HG03139 (cell line): ENCODE measurements at regions not wholly inside any gene's neighbourhood (a gene's known extent, or its start where the extent isn't known, plus 50 kb on each side); places are given as distances from the start of the nearest gene placed in this dataset.
A peak's percentile ranks its signal among the peaks of the same experiment; 100 is the strongest.
"Not testable (repeated sequence)": the region's sequence is repeated elsewhere in the genome, so short reads cannot be mapped to it uniquely, and the experiment has no call there.

ENCODE experiments used
- ATAC-seq: cut with Tn5 transposase; IDR thresholded peaks from one replicate; pipeline ENCODE4 v1.9.1; 2021; ENCODE audit not compliant: unreplicated experiment

GRCh38 chr4:117135634-117136354 lies 50.4 kb upstream of the TRAM1L1 start:
- ATAC-seq: no peak

- no peak for ATAC-seq
These were observed 51.8 kb upstream of the TRAM1L1 start for GRCh38 chr4:117137145-117137544.

- not testable (repeated sequence) for ATAC-seq
These were observed 53.4 kb upstream of the TRAM1L1 start for GRCh38 chr4:117138732-117139131.

GRCh38 chr4:117154251-117154650 lies 68.9 kb upstream of the TRAM1L1 start:
- ATAC-seq: no peak

GRCh38 chr4:117156806-117157205 lies 71.4 kb upstream of the TRAM1L1 start:
- ATAC-seq: no peak

- ATAC-seq: no peak
These were observed 72.0 kb upstream of the TRAM1L1 start for GRCh38 chr4:117157360-117157759.

- no peak for ATAC-seq
These were observed 77.6 kb upstream of the TRAM1L1 start for GRCh38 chr4:117162976-117163375.

GRCh38 chr4:117164338-117164737 lies 79.0 kb upstream of the TRAM1L1 start:
- no peak for ATAC-seq

GRCh38 chr4:117175369-117175768 lies 90.0 kb upstream of the TRAM1L1 start:
- ATAC-seq: not testable (repeated sequence)

- ATAC-seq: no peak
These were observed 117.9 kb upstream of the TRAM1L1 start for GRCh38 chr4:117203231-117203630.

- no peak for ATAC-seq
These were observed 125.2 kb upstream of the TRAM1L1 start for GRCh38 chr4:117210551-117210950.

- ATAC-seq: no peak
These were observed 138.9 kb upstream of the TRAM1L1 start for GRCh38 chr4:117224256-117224655.

GRCh38 chr4:117225471-117225870 lies 140.1 kb upstream of the TRAM1L1 start:
- no peak for ATAC-seq

- no peak for ATAC-seq
These were observed 142.5 kb upstream of the TRAM1L1 start for GRCh38 chr4:117227925-117228324.

GRCh38 chr4:117239434-117239833 lies 154.1 kb upstream of the TRAM1L1 start:
- ATAC-seq: no peak

GRCh38 chr4:117249333-117249732 lies 164.0 kb upstream of the TRAM1L1 start:
- ATAC-seq: peak; percentile 79

GRCh38 chr4:117264072-117264471 lies 178.7 kb upstream of the TRAM1L1 start:
- ATAC-seq: no peak

- no peak for ATAC-seq
These were observed 181.9 kb upstream of the TRAM1L1 start for GRCh38 chr4:117267317-117267716.

GRCh38 chr4:117284736-117285135 lies 199.4 kb upstream of the TRAM1L1 start:
- no peak for ATAC-seq

- ATAC-seq: no peak
These were observed 208.4 kb upstream of the TRAM1L1 start for GRCh38 chr4:117293784-117294183.

GRCh38 chr4:117302226-117302625 lies 216.8 kb upstream of the TRAM1L1 start:
- ATAC-seq: no peak

GRCh38 chr4:117311215-117311614 lies 225.8 kb upstream of the TRAM1L1 start:
- ATAC-seq: no peak

- ATAC-seq: no peak
These were observed 226.6 kb upstream of the TRAM1L1 start for GRCh38 chr4:117311989-117312388.
